SH-SY5Y (cell line): ENCODE measurements at regions not wholly inside any gene's neighbourhood (a gene's known extent, or its start where the extent isn't known, plus 50 kb on each side); places are given as distances from the start of the nearest gene placed in this dataset.
A peak's percentile ranks its signal among the peaks of the same experiment; 100 is the strongest.

Source experiments
- GATA2 ChIP-seq: IDR thresholded peaks from 2 replicates; pipeline ENCODE4 v1.6.1; 2011; ENCODE audit warnings: mild to moderate bottlenecking, low read depth, low read length
- GATA3 ChIP-seq: IDR thresholded peaks from 2 replicates; pipeline ENCODE4 v1.6.1; 2011; ENCODE audit warnings: low read depth, mild to moderate bottlenecking, low read length, moderate library complexity

- TF ChIP-seq GATA2 (no peak), GATA3 (no peak)
Measured at GRCh38 chr1:222061711-222062359, 319.9 kb upstream of the DUSP10 start.

GRCh38 chr1:222060210-222060916 is 318.5 kb upstream of the DUSP10 start:
- no peak for TF ChIP-seq GATA2
- TF ChIP-seq GATA3, result no peak

DNA sequence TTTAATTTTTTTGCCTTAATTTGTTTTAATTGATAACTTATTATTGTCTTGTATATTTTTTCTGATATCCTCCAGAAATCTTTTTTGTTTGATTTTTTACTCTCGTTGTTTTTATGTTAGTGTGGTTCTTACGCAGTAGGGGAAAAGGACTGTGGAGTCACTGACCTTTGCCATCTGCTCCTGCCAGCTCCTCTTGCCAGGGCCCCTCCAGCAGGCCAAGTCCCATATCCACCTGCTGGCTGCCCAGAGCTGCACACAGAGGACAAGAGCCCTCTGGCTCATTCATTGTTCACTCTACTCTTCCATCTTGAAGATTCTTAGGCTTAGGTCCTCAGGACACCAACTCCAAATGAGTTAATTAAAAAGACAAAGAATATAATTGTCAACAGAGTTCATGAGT is 316.4 kb upstream of the DUSP10 start:
- no peak for TF ChIP-seq GATA2

- TF ChIP-seq GATA2 (no peak), GATA3 (no peak)
Measured at GRCh38 chr1:222057162-222057561, 315.3 kb upstream of the DUSP10 start.

- TF ChIP-seq GATA3, result no peak
- TF ChIP-seq GATA2, result no peak
Measured at GRCh38 chr1:222054416-222054815, 312.5 kb upstream of the DUSP10 start.

DNA sequence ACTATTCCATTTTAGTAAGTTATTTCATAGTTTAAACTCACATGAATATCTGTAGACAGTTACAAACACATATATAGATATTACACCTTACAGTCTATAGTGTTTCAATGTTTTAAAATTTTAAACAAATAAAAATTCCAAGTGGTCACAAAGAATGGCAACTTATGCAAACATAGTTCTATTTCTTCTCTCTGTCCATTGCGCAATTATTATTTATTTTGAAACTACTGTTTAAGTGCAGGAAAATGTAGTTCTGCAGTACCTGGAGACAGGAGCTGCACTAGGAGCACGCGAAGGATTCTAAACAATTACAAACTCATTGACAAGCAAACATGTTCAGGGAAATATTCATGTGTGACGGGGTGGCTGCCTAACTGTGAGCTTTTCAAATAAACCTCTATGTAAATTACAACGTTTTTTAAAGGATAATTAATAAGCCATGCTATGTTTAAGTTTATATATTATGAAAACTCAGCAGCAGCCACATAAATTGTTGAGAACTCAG is 312.0 kb upstream of the DUSP10 start:
- no peak for TF ChIP-seq GATA3
- TF ChIP-seq GATA2, result no peak

DNA sequence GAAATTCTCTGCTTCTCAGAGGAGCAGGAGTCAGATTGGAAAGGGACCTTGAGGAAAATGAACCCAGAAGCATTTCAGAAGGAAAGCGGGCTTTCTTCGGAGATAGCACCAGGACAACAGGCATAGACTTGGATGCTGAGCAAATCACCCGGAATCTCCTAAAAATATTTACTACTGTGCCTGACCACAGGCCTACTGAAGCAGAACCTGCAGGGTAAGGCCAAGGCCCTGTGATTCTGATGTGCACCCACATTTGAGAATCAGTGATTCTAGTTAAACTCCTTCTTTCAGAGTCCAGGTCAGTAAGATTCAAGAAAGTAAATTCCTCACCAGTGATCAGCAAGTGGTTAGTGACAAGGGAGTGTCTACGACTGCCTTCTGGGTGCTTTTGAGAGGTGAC is 307.3 kb upstream of the DUSP10 start:
- TF ChIP-seq GATA3 (no peak), GATA2 (no peak)

- TF ChIP-seq GATA2 (no peak), GATA3 (no peak)
Measured at GRCh38 chr1:222048094-222048595, 306.3 kb upstream of the DUSP10 start.

DNA sequence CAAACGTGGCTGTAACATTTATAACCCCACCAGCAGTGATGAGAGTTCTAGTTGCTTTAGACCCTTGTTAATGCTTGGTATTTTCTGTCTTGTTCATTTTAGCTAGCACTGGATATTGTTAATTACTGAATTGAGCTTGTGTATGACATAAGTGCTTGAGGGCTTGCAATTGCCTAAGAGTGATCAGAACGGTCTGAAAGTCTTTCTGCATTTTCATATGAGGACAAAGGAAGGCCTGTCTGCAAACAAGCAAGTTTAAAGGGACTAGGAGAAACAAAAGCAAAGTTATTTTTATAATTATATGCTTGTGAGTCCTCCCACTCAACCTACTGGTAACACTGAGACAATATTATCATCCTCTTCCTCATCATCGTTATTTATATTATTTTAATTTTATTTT is 305.5 kb upstream of the DUSP10 start:
- TF ChIP-seq GATA3 (no peak), GATA2 (no peak)

- TF ChIP-seq GATA2 (no peak), GATA3 (no peak)
Measured at GRCh38 chr1:222046684-222047263, 304.9 kb upstream of the DUSP10 start.

DNA sequence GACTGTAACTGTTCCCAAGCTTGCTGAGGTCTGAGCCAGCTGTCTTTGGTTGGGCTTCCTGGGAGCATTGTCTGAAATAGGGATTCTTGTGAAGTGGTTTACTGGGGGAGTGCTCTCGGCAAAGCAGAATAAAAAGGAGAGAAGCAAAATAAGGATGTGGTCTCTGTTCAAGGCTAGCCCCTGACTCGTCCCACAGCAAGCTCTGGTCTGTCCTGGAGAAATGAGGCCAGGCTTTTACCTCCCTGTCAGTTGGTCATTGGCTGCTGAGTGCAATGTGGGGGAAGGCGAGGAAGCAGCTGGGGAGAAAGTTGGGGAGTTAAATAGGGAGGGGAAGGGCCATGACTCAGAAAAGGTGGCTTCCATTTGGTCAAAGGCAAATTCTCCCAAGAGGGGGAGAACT is 303.9 kb upstream of the DUSP10 start:
- TF ChIP-seq GATA2 (no peak), GATA3 (no peak)

GRCh38 chr1:222045236-222045635 is 303.3 kb upstream of the DUSP10 start:
- TF ChIP-seq GATA2 (no peak), GATA3 (no peak)

DNA sequence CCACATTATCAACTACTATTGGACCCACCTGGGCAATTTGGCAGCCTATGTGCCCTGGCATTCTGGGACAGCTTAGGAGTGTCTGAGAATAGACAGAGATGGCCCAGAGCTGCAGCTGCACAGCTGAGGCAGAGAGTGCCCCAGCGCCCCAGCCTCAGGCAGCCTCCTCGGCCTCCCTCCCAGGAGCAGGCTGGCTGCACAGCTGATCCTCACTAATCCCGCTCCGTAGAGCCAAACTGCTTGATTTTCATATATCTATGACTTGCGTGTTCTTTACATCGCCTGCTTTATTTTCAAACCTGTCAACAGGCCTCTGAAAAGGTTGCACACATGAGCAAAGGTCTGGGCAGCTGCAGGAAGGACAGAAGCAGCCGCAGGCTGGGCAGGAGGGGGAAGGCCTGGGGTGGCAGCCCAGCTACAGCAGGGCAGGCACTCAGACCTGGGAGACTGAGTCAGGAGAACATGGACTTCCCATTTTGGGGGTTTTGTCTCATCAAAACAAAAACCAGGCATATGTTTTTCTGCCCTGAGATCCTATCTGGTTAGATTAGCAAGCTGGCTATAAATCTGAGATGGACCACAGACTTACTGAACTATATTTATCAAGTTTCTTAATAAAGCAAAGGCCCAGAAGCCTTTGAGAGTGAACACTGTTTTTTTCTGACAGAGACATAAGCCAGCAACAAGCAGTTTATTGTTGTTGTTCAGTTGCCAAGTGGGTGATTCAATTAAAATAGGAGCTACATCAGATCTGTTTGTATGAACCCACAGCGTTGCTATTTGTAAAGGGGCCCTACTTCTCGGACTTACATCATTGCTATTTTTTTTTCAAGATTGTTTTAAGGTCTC is 301.8 kb upstream of the DUSP10 start:
- TF ChIP-seq GATA2 (peak; percentile 98), GATA3 (peak; percentile 99)

GRCh38 chr1:222042120-222042519 is 300.2 kb upstream of the DUSP10 start:
- TF ChIP-seq GATA3 (no peak), GATA2 (no peak)
